Neural progenitor cell (in vitro differentiated cells): ENCODE measurements at regions not wholly inside any gene's neighbourhood (a gene's known extent, or its start where the extent isn't known, plus 50 kb on each side); places are given as distances from the start of the nearest gene placed in this dataset.

ENCODE experiments used
- DNase-seq: peaks from one replicate; pipeline ENCODE4 v3.0.0-alpha.2; 2016; ENCODE audit warnings: low spot score
- H2AFZ ChIP-seq: fragments of 200-600 bp; sonication (generic); replicated peaks from 2 replicates; pipeline ENCODE4 v1.6.1; 2016; ENCODE audit warnings: antibody characterized with exemption
- H3F3A ChIP-seq: fragments of 200-600 bp; sonication (generic); 2 replicates; pipeline ENCODE4 v1.6.1; 2016; ENCODE audit warnings: antibody characterized with exemption, low read depth
- H3K27ac ChIP-seq: fragments of 200-600 bp; sonication (generic); 2 replicates; pipeline ENCODE4 v1.5.1; 2016; ENCODE audit warnings: mild to moderate bottlenecking
- H3K27me3 ChIP-seq: fragments of 200-600 bp; sonication (generic); 2 replicates; pipeline ENCODE4 v1.6.1; 2016; ENCODE audit warnings: mild to moderate bottlenecking, moderate library complexity
- H3K36me3 ChIP-seq: fragments of 200-600 bp; sonication (generic); 2 replicates; pipeline ENCODE4 v1.5.1; 2016
- H3K4me1 ChIP-seq: fragments of 200-600 bp; sonication (generic); 2 replicates; pipeline ENCODE4 v1.6.1; 2016; ENCODE audit warnings: mixed run types
- H3K4me2 ChIP-seq: fragments of 200-600 bp; sonication (generic); 2 replicates; pipeline ENCODE4 v1.6.1; 2016
- H3K4me3 ChIP-seq: fragments of 200-600 bp; sonication (generic); 2 replicates; pipeline ENCODE4 v1.5.1; 2016
- H3K79me2 ChIP-seq: fragments of 200-600 bp; sonication (generic); 2 replicates; pipeline ENCODE4 v1.6.1; 2016; ENCODE audit warnings: low read depth
- H3K9ac ChIP-seq: fragments of 200-600 bp; sonication (generic); 2 replicates; pipeline ENCODE4 v1.6.1; 2016
- H3K9me3 ChIP-seq: fragments of 200-600 bp; sonication (generic); 2 replicates; pipeline ENCODE4 v1.5.1; 2016; ENCODE audit warnings: low read depth
- H4K20me1 ChIP-seq: fragments of 200-600 bp; sonication (generic); 2 replicates; pipeline ENCODE4 v1.6.1; 2016; ENCODE audit warnings: low read depth
- H3K27ac Mint-ChIP-seq: 3 replicates; pipeline ENCODE4 v1.8.0; 2021; ENCODE audit warnings: mixed read lengths
- H3K27me3 Mint-ChIP-seq: 2 replicates; pipeline ENCODE4 v1.8.0; 2022; ENCODE audit warnings: low read depth, mild to moderate bottlenecking, inconsistent platforms, moderate library complexity, mixed read lengths; ENCODE audit not compliant: insufficient read depth
- H3K36me3 Mint-ChIP-seq: 3 replicates; pipeline ENCODE4 v1.8.0; 2021; ENCODE audit warnings: mixed read lengths
- H3K4me1 Mint-ChIP-seq: 3 replicates; pipeline ENCODE4 v1.8.0; 2021; ENCODE audit warnings: mixed read lengths
- H3K4me3 Mint-ChIP-seq: 3 replicates; pipeline ENCODE4 v1.8.0; 2021; ENCODE audit warnings: mild to moderate bottlenecking, moderate library complexity, mixed read lengths
- H3K9me3 Mint-ChIP-seq: 3 replicates; pipeline ENCODE4 v1.8.0; 2020; ENCODE audit warnings: mixed read lengths
- CTCF ChIP-seq: fragments of 200-600 bp; sonication (generic); IDR thresholded peaks from 2 replicates; pipeline ENCODE4 v1.5.1; 2017; ENCODE audit warnings: antibody characterized with exemption, mild to moderate bottlenecking
- EZH2 ChIP-seq: fragments of 200-600 bp; sonication (generic); IDR thresholded peaks from 2 replicates; pipeline ENCODE4 v1.6.1; 2017; ENCODE audit warnings: antibody characterized with exemption, mild to moderate bottlenecking, moderate library complexity
- EZH2phosphoT487 ChIP-seq: fragments of 200-600 bp; sonication (generic); IDR thresholded peaks from 2 replicates; pipeline ENCODE4 v1.6.1; 2017; ENCODE audit warnings: antibody characterized with exemption

GRCh38 chr17:34413443-34414119 is 50.5 kb upstream of the CCL1 start:
- H3K27ac Mint-ChIP-seq: no peak overlapping the region
- Histone ChIP-seq H3K4me3 (no peak overlapping the region), H3K27me3 (peaks cover 28% of the 10 kb centered on the region), H2AFZ (no peak overlapping the region), H3K79me2 (no peaks in the 10 kb centered on the region), H3K9ac (no peak overlapping the region), H3F3A (no peaks in the 10 kb centered on the region), H4K20me1 (no peaks in the 10 kb centered on the region), H3K36me3 (no peaks in the 10 kb centered on the region), H3K27ac (no peak overlapping the region), H3K4me2 (no peak overlapping the region), H3K4me1 (no peaks in the 10 kb centered on the region), H3K9me3 (no peaks in the 10 kb centered on the region)
- peaks cover 8% of the 10 kb centered on the region for H3K27me3 Mint-ChIP-seq
- no peaks in the 10 kb centered on the region for H3K9me3 Mint-ChIP-seq
- peaks cover 4% of the 10 kb centered on the region for H3K4me1 Mint-ChIP-seq
- no peaks in the 10 kb centered on the region for H3K36me3 Mint-ChIP-seq
- no peak for TF ChIP-seq CTCF
- TF ChIP-seq EZH2phosphoT487: no peak
- no peak for TF ChIP-seq EZH2
- DNase-seq: no peak
- H3K4me3 Mint-ChIP-seq: no peak overlapping the region

GRCh38 chr17:34412965-34413441 is 50.0 kb upstream of the CCL1 start:
- no peak for DNase-seq
- Histone ChIP-seq H3K9me3 (no peaks in the 10 kb centered on the region), H3K4me1 (no peaks in the 10 kb centered on the region), H4K20me1 (no peaks in the 10 kb centered on the region), H3K9ac (no peak overlapping the region), H3K79me2 (no peaks in the 10 kb centered on the region), H3K4me2 (no peak overlapping the region), H2AFZ (no peak overlapping the region), H3F3A (no peaks in the 10 kb centered on the region), H3K27me3 (peaks cover 28% of the 10 kb centered on the region), H3K36me3 (no peaks in the 10 kb centered on the region), H3K27ac (no peak overlapping the region), H3K4me3 (no peak overlapping the region)
- H3K9me3 Mint-ChIP-seq: no peaks in the 10 kb centered on the region
- peaks cover 4% of the 10 kb centered on the region for H3K4me1 Mint-ChIP-seq
- no peaks in the 10 kb centered on the region for H3K36me3 Mint-ChIP-seq
- no peak overlapping the region for H3K4me3 Mint-ChIP-seq
- TF ChIP-seq EZH2phosphoT487 (no peak), EZH2 (no peak), CTCF (no peak)
- peaks cover 10% of the 10 kb centered on the region for H3K27me3 Mint-ChIP-seq
- H3K27ac Mint-ChIP-seq: no peak overlapping the region
